ENCODE measurements at regions not wholly inside any gene's neighbourhood (a gene's known extent, or its start where the extent isn't known, plus 50 kb on each side); places are given as distances from the start of the nearest gene placed in this dataset.

- TF ChIP-seq CTCF (IDR thresholded peaks at IDR 0.05; ENCODE audit: control extremely low read depth in 1 of 3, insufficient read depth in 1 of 3, low read depth in 1 of 3, low read length in 3 of 3) (no peak), POLR2AphosphoS5 (IDR thresholded peaks at IDR 0.05; ENCODE audit: low read depth, low read length) (no peak), POLR2A (IDR thresholded peaks at IDR 0.05; ENCODE audit: control extremely low read depth in 1 of 2, low read depth in 2 of 2, low read length in 2 of 2) (no peak), ZNF274 (IDR thresholded peaks at IDR 0.05; ENCODE audit: borderline replicate concordance, extremely low read depth, low read length) (no peak), CREB1 (IDR thresholded peaks at IDR 0.05) (no peak), RAD21 (IDR thresholded peaks at IDR 0.05 in 1 of 2, conservative IDR thresholded peaks at IDR 0.05 in 1 of 2; ENCODE audit: low read depth in 2 of 2, low read length in 2 of 2) (no peak), EZH2 (IDR thresholded peaks at IDR 0.05; ENCODE audit: low read depth, low read length, severe bottlenecking) (no peak), GABPA (IDR thresholded peaks at IDR 0.05; ENCODE audit: borderline replicate concordance, insufficient read depth, low read length) (no peak), ATF3 (IDR thresholded peaks at IDR 0.05; ENCODE audit: insufficient read depth, low read depth, low read length) (no peak)
Observed at GRCh38 chr4:10872833-10873517, 188.4 kb upstream of the CLNK start.

Data from H1 (cell line).